ENCODE measurements at regions not wholly inside any gene's neighbourhood (a gene's known extent, or its start where the extent isn't known, plus 50 kb on each side); places are given as distances from the start of the nearest gene placed in this dataset.
"Not testable (repeated sequence)": the region's sequence is repeated elsewhere in the genome, so short reads cannot be mapped to it uniquely, and the experiment has no call there.

DNA sequence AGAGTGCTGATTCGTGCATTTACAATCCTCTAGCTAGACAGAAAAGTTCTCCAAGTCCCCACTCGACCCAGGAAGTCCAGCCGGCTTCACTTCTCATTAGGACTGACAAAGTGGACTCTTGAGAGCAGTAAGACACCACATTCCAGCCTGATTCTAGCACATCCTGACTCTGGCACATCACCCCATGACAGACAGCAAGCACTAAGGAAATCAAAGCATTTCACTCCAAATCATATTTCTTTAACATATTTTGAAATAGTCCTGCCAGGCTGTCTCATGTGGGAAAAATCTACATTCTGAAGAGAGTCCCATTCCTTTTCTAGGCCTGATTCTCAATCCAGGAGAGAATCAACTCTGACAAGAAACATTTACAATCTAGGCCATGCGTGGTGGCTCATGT is 478.5 kb upstream of the AMELY start:
- no peak for DNase-seq

DNA sequence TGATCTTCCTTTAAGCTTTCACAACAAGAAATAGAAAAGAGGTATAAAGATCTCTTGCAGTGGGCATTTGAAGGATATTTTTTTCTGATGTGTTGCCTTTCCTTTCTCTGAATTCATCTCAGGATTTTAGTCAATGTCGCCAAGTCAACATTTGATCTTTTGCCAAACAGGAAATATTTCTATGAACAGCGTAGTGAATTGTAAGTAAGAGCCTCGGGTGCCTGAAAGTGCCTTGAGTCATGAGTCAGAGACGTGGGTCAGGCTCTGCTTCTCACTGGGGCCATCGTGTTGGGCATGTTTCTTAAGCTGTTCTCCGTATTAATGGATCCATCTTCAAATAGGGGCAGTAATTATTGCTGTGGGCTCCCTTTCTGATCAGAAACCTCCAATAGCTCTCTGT is 471.4 kb upstream of the AMELY start:
- no peak for DNase-seq

- no peak for DNase-seq
These were observed 465.5 kb upstream of the AMELY start for GRCh38 chrY:7377091-7377490.

GRCh38 chrY:7374485-7374884 is 462.9 kb upstream of the AMELY start:
- DNase-seq: not testable (repeated sequence)

DNA sequence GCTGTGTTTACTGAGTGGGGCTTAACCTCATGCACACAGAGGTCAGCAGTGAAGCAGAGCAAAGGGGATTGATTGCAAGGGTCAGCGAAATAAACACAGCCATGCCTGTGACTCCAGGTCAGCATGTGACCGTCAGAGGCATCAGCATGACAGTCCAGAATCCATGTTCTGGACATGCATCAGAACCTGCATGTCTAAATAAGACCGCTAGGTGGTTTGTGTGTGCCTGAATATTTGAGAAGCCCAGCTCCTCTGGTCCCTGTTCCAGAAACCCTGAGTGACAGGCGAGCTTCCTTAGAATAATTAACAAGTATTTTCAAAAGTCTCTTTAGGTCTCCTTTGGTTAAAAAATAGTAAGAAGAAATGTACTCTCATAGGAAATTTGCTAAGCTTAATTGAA is 460.4 kb upstream of the AMELY start:
- not testable (repeated sequence) for DNase-seq

DNA sequence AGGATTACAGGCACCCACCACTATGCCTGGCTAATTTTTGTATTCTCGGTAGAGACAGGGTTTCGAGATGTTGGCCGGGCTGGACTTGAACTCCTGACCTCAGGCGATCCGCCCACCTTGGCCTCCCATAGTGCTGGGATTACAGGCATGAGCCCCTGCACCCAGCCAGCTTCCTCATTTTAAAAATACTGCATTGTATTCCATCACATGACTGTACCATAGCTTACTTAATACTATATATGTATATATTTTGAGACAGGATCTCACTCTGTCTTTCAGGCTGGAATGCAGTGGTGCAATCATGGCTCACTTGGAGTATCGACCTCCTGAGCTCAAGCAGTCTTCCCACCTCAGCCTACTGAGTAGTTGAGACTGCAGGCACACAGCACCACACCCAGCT is 459.5 kb upstream of the AMELY start:
- not testable (repeated sequence) for DNase-seq

DNA sequence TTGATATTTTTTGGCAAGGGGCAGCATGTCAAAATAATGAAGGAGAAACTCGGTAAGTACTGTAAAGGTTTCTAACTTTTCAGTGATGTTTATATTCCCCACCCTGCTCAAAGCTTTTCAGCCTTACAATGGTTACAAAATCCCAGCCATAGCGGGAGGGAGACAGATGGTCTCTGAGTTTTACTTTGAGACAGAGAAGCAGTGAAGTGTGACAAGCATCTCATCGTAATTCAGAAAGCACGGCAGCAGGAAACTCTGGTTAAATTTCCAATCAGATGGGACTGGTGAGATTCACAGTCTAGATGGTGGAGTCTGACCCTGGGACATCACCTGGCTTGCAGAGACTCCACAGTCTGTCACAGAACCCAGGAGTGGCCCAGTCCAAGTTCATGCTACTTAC is 448.0 kb upstream of the AMELY start:
- no peak for DNase-seq

- DNase-seq: no peak
These were observed 446.7 kb upstream of the AMELY start for GRCh38 chrY:7358103-7358752.

DNA sequence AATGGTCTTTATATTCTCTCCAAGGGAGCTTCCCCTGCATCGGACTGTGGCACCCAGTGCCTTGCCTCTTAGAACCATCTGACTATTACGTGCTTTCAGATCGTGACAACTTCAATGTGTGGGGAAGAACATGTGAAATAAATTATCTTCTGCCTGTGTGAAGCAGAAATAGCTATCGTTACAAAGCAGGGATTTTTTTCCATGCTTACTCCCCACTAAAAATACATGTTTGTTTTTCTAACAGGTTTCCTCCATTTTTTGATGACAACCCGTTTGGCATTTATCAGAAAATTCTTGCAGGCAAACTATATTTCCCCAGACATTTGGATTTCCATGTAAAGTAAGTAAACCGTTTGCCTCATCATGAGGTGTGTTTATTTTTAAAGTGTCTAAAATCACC is 444.3 kb upstream of the AMELY start:
- DNase-seq: not testable (repeated sequence)

DNA sequence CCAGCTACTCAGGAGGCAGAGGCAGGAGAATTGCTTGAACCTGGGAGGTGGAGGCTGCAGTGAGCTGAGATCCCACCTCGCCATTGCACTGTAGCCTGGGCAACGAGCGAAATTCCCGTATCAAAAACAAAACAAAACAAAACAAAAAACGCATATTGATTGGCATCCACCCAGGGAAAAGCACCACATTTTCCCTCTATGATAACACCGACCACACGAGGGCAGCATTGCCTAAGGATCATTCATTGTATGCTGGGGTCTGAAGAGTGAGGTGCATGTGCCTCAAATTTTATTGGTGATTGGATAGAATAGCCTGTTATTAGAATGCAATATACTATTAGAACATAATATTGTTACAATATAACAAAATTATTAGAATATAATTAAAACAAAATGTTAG is 433.1 kb upstream of the AMELY start:
- DNase-seq: peak; percentile 48

DNA sequence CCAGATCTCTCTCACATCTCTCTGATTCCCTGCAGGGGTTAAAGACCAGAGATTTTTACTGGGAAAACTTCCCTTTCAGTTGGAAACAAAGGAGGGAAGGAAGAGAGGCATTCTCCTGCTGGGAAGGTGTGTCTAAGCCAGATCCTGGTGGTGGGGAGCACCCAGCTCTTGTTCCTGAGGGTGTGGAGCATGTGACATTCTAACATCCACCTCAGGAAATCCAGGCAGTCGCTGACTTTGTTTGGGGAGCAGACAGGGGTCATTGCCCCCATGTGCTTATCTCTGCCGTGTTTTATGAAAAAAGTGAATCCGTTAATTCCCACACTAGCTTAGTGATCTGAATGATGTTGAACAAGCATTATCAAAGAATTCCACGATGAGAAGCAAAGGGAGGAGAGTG is 431.7 kb upstream of the AMELY start:
- DNase-seq: no peak

GRCh38 chrY:7342732-7343131 is 431.2 kb upstream of the AMELY start:
- not testable (repeated sequence) for DNase-seq

- no peak for DNase-seq
These were observed 428.0 kb upstream of the AMELY start for GRCh38 chrY:7339391-7340087.

GRCh38 chrY:7336023-7336873 is 424.7 kb upstream of the AMELY start:
- DNase-seq: no peak

DNA sequence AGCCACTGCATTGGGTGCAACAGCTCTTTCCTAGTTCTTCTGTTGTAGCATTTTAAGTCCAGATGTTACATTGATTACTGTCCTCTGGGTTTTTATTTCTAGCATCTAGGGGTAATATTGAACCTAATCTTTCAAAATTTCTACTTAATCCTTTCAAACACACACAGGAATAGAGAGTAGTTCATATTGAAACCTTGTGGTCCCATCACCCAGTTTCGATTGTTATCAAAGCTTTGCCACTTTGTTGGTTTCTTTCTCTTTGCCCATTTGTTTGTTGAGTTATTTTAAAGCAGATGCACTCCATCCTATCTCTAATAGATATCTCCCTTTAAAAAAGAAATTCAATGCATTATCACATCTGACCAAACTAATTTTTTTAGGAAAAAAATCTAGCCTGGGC is 422.9 kb upstream of the AMELY start:
- no peak for DNase-seq

DNA sequence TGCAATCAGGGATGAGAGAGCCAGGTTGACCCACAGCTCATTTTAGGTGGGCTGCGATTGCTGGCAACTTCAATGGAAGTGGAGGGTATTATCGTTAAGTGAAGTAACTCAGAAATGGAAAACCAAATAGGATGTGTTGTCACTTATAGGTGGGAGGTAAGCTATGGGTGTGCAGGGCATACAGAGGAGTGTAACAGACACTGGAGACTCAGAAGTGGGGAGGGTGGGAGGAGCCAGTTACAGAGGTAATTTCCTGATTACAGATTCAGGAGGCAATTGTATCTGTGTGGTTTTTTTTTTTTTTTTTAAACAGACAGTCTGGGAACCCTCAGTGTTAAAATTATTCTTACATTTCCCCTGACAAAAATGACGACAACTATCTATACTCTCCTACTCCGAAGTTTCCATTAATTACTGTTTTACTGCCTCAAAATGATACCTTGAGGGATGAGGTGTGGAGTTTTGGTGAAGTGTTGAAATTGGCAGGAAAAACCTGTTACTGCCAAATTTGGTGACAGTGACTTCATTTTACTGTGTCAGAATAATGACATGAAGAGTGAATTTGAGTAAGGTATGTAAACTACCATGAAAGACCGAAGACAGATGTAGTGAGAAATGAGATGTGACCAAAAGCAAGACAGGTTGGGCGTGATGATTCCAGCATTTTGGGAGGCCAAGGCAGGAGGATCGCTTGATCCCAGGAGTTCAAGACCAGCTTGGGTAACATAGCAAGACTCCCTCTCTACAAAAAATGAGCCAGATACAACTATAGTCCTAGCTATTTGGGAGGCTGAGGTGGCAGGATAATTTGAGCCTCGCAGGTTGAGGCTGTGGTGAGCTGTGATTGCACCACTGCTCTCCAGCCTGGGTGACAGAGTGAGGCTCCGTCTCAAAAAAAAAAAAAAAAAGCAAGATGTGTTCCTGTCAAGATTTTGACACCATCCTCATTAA is 415.0 kb upstream of the AMELY start:
- no peak for DNase-seq

DNA sequence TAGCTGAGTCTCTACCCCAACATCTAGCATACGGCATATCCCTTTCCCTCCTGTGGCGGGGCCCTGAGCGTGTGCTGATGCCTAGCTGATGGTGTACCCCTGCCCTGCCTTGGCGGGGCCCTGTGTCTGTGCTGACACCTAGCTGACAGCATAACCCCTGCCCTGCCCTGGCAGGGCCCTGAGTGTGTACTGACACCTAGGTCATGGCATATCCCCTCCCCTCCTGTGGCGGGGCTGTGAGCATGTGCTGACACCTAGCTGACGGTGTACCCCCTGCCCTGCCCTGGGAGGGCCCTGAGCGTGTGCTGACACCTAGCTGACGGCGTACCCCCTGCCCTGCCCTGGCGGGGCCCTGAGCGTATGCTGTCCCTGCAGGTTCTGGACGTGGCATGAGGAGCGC is 414.0 kb upstream of the AMELY start:
- no peak for DNase-seq

DNA sequence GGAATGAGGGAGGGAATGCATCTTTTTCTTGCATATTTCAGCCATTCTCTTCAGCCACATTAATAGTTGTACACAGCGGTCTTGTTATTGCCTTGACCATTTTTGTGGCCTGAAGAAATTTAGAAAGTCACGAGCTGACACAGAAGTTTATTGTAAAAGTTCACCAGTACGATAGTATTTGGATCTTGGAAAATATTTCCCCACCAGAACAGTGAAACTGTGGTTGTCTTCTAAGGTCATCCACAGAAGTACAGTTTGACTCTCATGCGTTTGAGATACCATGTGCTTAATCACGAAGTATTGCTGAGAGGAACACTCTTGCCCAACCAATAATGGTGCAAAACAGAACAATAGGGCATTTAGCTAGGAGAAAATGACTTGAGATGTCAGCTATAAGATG is 409.2 kb upstream of the AMELY start:
- DNase-seq: no peak

GRCh38 chrY:7320171-7320570 is 408.6 kb upstream of the AMELY start:
- not testable (repeated sequence) for DNase-seq

DNA sequence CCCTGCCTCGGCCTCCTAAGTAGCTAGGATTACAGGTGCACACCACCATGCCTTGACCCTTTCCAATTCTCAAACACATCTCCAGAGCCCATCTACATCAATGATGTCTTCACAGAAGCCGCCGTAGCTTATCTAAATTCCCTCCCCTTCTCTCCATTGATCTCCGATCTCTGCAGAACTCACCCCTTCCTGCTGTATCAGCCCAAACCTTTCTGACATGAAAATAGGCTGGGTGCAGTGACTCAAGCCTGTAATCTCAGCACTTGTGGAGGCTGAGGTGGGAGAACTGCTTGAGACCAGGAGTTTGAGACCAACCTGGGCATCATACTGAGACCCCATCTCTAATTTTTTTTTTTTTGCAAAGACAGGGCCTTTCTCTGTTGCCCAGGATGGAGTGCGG is 406.6 kb upstream of the AMELY start:
- no peak for DNase-seq

- DNase-seq: no peak
These were observed 406.0 kb upstream of the AMELY start for GRCh38 chrY:7317571-7317970.

- no peak for DNase-seq
These were observed 399.1 kb upstream of the AMELY start for GRCh38 chrY:7310482-7311269.
